Ovary (tissue), 3 donors: ENCODE measurements at regions not wholly inside any gene's neighbourhood (a gene's known extent, or its start where the extent isn't known, plus 50 kb on each side); places are given as distances from the start of the nearest gene placed in this dataset.

ENCODE experiments used
- CTCF ChIP-seq, 3 donors: fragments of 450-650 bp in 2 of 3; fragments of 200-600 bp in 1 of 3; IDR thresholded peaks; one replicate each; pipeline versions ENCODE4 v1.5.1 to v1.8.0; 2016 to 2022; ENCODE audit warnings: antibody characterized with exemption in 3 of 3, mild to moderate bottlenecking in 1 of 3
- EP300 ChIP-seq: sonication (generic); formaldehyde crosslinking; IDR thresholded peaks from one replicate; pipeline ENCODE4 v1.6.1; 2017; ENCODE audit warnings: antibody characterized with exemption
- POLR2A ChIP-seq: fragments of 450-650 bp; IDR thresholded peaks from one replicate; pipeline ENCODE4 v1.6.1; 2017; ENCODE audit warnings: antibody characterized with exemption, mild to moderate bottlenecking, moderate library complexity
- donor health status: DM: no; HTN: no; CAD: no.

DNA sequence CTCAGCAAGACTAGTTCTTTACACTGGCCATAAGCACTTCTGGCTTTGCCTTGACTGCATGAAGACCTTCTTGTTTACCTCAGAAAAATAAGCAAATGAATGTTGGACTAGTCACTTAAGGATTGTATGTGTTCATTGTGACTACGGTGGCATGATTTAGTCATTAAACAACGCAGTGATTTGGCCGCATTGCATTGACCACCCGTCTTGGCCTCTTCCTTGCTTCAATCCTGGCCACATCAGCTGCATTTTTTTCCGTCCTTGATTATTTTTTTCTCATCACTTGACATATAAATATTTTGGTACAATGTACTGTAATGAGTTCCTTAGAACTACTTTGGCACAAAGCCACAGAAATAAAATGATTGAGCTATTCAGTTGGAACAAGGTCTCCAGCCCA lies 656.2 kb downstream of the RAB28 start:
- TF ChIP-seq CTCF (IDR thresholded peaks at IDR 0.05) (no peak), POLR2A (no peak), EP300 (no peak)
